ENCODE measurements at regions not wholly inside any gene's neighbourhood (a gene's known extent, or its start where the extent isn't known, plus 50 kb on each side); places are given as distances from the start of the nearest gene placed in this dataset.

- Histone ChIP-seq H3K27ac (ENCODE audit: control insufficient read depth, insufficient read depth) (no peak overlapping the region), H2AFZ (ENCODE audit: control insufficient read depth, low read depth, low read length) (no peak overlapping the region; the same call in 1 of the 2 replicates), H3K9me3 (replicated peaks; ENCODE audit: control insufficient read depth, insufficient read depth, low read length) (no peaks in the 10 kb centered on the region), H3K9ac (ENCODE audit: control insufficient read depth, insufficient read depth, low read length) (no peak overlapping the region), H3K4me1 (ENCODE audit: control insufficient read depth, insufficient read depth, low read length) (peaks cover 8% of the 10 kb centered on the region), H3K4me3 (peak overlapping the region; percentile 53), H3K36me3 (ENCODE audit: control insufficient read depth in 2 of 2, insufficient read depth in 2 of 2, low read length in 1 of 2) (no peaks in the 10 kb centered on the region), H3K4me2 (ENCODE audit: control insufficient read depth, insufficient read depth) (peak overlapping the region; percentile 59; the same call in 1 of the 2 replicates), H4K20me1 (ENCODE audit: control insufficient read depth, insufficient read depth) (no peaks in the 10 kb centered on the region), H3K27me3 (replicated peaks in 1 of 2; ENCODE audit: control insufficient read depth in 2 of 2, insufficient read depth in 2 of 2, low read length in 1 of 2) (peaks cover 0 to 5% of the 10 kb centered on the region in 2 experiments; a peak in 1 of 4 replicates), H3K79me2 (ENCODE audit: control insufficient read depth, insufficient read depth, low read length) (no peaks in the 10 kb centered on the region)
- peak; percentile 54 for DNase-seq (ENCODE audit: low read depth, low spot score)
- 3% methylated on average over 55 of the region's 59 CpGs for WGBS (ENCODE audit: insufficient coverage, insufficient replicate concordance, low lambda C conversion rate, missing lambda C conversion rate)
- ChIA-PET RAD21 (ENCODE audit: unreplicated experiment) (interaction anchor here (0.7 to 2.2 kb wide), 15 partner anchors 11 to 450 kb away, joined by 3 to 17 read pairs (median 4); partner anchors contain the start of gene TIAM1), SMC1A (ENCODE audit: uncharacterized antibody, unreplicated experiment) (interaction anchor here (0.8 to 1.2 kb wide), 7 partner anchors 22 to 210 kb away, joined by 3 to 5 read pairs (median 3); no protein-coding TSS in a partner anchor), CTCF (interaction anchor here (0.6 to 3.5 kb wide), 18 partner anchors 12 to 400 kb away, joined by 3 to 16 read pairs (median 3); no protein-coding TSS in a partner anchor), POLR2A (interaction anchor here (0.6 to 1.0 kb wide), 6 partner anchors 16 to 362 kb away, joined by 3 to 5 read pairs (median 4); no protein-coding TSS in a partner anchor)
- in situ Hi-C loops (cut with MboI) (no loop called here), intact Hi-C loops (cut with micrococcal nuclease; ENCODE audit: unreplicated experiment) (no loop called here)
- FAIRE-seq = no peak
- no TSS peak for BruUV-seq (replicated peaks)
- peak; percentile 85 for ATAC-seq
- TF ChIP-seq SIN3A (IDR thresholded peaks at IDR 0.05; ENCODE audit: low read depth, low read length) = no peak
- no peak for TF ChIP-seq NFIC (IDR thresholded peaks at IDR 0.05; ENCODE audit: low read depth, low read length)
- no peak for TF ChIP-seq PML (IDR thresholded peaks at IDR 0.05; ENCODE audit: low read length)
- TF ChIP-seq NBN (IDR thresholded peaks at IDR 0.05) = no peak
- no peak for TF ChIP-seq PKNOX1 (IDR thresholded peaks at IDR 0.05)
- TF ChIP-seq TCF12 (IDR thresholded peaks at IDR 0.05; ENCODE audit: low read depth, low read length) = no peak
- no peak for TF ChIP-seq HSF1 (IDR thresholded peaks at IDR 0.05; ENCODE audit: low read depth, low read length)
- peak; percentile 96 for TF ChIP-seq NKRF (conservative IDR thresholded peaks at IDR 0.05)
- no peak for TF ChIP-seq ZBTB4 (CRISPR knock-in tag; IDR thresholded peaks at IDR 0.05)
- 0 out of 2 replicates have a peak, but pooled peaks have one; percentile 10 for TF ChIP-seq NR2F1 (conservative IDR thresholded peaks at IDR 0.05)
- TF ChIP-seq MEF2A (IDR thresholded peaks at IDR 0.05; ENCODE audit: insufficient read depth, low read depth, low read length) = no peak
- TF ChIP-seq CREB1 (IDR thresholded peaks at IDR 0.05; ENCODE audit: low read depth) = no peak
- no peak for TF ChIP-seq HDGF (IDR thresholded peaks at IDR 0.05)
- no peak for TF ChIP-seq NR2C2 (IDR thresholded peaks at IDR 0.05; ENCODE audit: borderline replicate concordance, control insufficient read depth, insufficient read length, low read depth)
- no peak for TF ChIP-seq CBX5 (IDR thresholded peaks at IDR 0.05; ENCODE audit: low read depth)
- TF ChIP-seq SUZ12 (IDR thresholded peaks at IDR 0.05; ENCODE audit: unreplicated experiment) = no peak
- peak; percentile 46 for TF ChIP-seq HDAC6 (IDR thresholded peaks at IDR 0.05; ENCODE audit: unreplicated experiment)
- TF ChIP-seq MXI1 (IDR thresholded peaks at IDR 0.05; ENCODE audit: low read depth, low read length) = peak; percentile 62; the same call in 1 of the 2 replicates
Measured at GRCh38 chr21:31558962-31559367, 100.5 kb upstream of the SOD1 start.
